Sigmoid colon (tissue), 6 donors: ENCODE measurements at regions not wholly inside any gene's neighbourhood (a gene's known extent, or its start where the extent isn't known, plus 50 kb on each side); places are given as distances from the start of the nearest gene placed in this dataset.

Source experiments
- DNase-seq: peaks from one replicate; pipeline ENCODE4 v3.0.0-alpha.2; 2019
- H3K27ac ChIP-seq, 4 donors: fragments of 200-600 bp; sonication (generic); one replicate each; pipeline ENCODE4 v1.5.1; 2016 to 2019; ENCODE audit warnings: mild to moderate bottlenecking in 1 of 4
- H3K27me3 ChIP-seq, 3 donors: fragments of 200-600 bp; sonication (generic); one replicate each; pipeline ENCODE4 v1.5.1; 2019; ENCODE audit warnings: mild to moderate bottlenecking in 1 of 3
- H3K36me3 ChIP-seq, 4 donors: fragments of 200-600 bp; sonication (generic); one replicate each; pipeline ENCODE4 v1.5.1; 2016 to 2019
- H3K4me1 ChIP-seq, 4 donors: fragments of 200-600 bp; sonication (generic); one replicate each; pipeline ENCODE4 v1.5.1; 2017 to 2019
- H3K4me3 ChIP-seq, 4 donors: fragments of 200-600 bp; sonication (generic); one replicate each; pipeline ENCODE4 v1.5.1; 2017 to 2019; ENCODE audit warnings: mild to moderate bottlenecking in 2 of 4, moderate library complexity in 1 of 4
- H3K9me3 ChIP-seq, 4 donors: fragments of 200-600 bp in 3 of 4; sonication (generic) in 3 of 4; one replicate each; pipeline versions ENCODE4 v1.5.1 to v1.6.1; 2013 to 2019
- CTCF ChIP-seq, 4 experiments: fragments of 450-650 bp in 3 of 4; fragments of 200-600 bp in 1 of 4; IDR thresholded peaks; one replicate each; pipeline ENCODE4 v1.5.1; 2016 to 2019; ENCODE audit warnings: antibody characterized with exemption in 4 of 4, mild to moderate bottlenecking in 3 of 4, moderate library complexity in 2 of 4
- EP300 ChIP-seq, 4 donors: sonication (generic); formaldehyde crosslinking; IDR thresholded peaks; one replicate each; pipeline ENCODE4 v1.6.1; 2017; ENCODE audit warnings: antibody characterized with exemption in 4 of 4
- POLR2A ChIP-seq, 2 donors: fragments of 450-650 bp; IDR thresholded peaks; one replicate each; pipeline ENCODE4 v1.6.1; 2016; ENCODE audit warnings: antibody characterized with exemption in 2 of 2, mild to moderate bottlenecking in 2 of 2, moderate library complexity in 2 of 2
- POLR2AphosphoS5 ChIP-seq, 4 donors: sonication (generic); formaldehyde crosslinking; IDR thresholded peaks; one replicate each; pipeline ENCODE4 v1.6.1; 2017; ENCODE audit warnings: antibody characterized with exemption in 4 of 4
- WGBS, 2 donors: extraction: QIAGEN DNeasy Blood & Tissue Kit; methylation state at CpG; one replicate each; pipeline ENCODE4 v1.1.7; 2013; 5-methylcytosine and 5-hydroxymethylcytosine counted together
- intact Hi-C: fragments of 100-400 bp; cut with DNase I; formaldehyde crosslinking; loops from one replicate; pipeline ENCODE4 v1.15.1; 2023
- donor health status: healthy with polysubstance abuse.
- donor health status: healthy.

DNA sequence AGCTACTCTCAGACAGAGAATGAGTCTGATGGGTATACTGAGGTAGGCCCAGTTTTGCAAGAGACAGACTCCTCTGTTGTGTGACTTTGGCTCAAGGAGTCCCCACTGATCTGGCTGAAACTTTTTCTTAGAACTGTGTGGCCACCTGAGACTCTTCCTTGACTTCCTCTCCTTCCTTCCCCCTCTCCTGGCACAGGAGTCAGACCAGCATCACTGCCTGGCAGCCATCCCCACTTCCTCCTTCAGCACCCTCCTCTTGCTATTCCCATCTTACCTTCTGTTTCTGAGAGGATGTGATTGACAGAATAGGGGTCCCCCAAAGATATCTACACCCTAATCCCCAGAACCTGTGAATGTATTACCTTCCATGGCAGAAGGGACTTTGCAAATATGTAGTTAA, 351.1 kb downstream of the MN1 start:
- Histone ChIP-seq H3K4me3 (no peak overlapping the region), H3K9me3 (peaks cover 0 to 4% (median under 1%) of the 10 kb centered on the region in 4 donors), H3K27ac (no peak overlapping the region), H3K36me3 (no peaks in the 10 kb centered on the region), H3K27me3 (no peaks in the 10 kb centered on the region), H3K4me1 (no peaks in the 10 kb centered on the region)
- DNase-seq = no peak
- no peak for TF ChIP-seq EP300 (IDR thresholded peaks at IDR 0.05)
- TF ChIP-seq POLR2A (IDR thresholded peaks at IDR 0.05) = no peak
- TF ChIP-seq CTCF (IDR thresholded peaks at IDR 0.05) = no peak
- TF ChIP-seq POLR2AphosphoS5 (IDR thresholded peaks at IDR 0.05) = no peak
- intact Hi-C loops = no loop called here

DNA sequence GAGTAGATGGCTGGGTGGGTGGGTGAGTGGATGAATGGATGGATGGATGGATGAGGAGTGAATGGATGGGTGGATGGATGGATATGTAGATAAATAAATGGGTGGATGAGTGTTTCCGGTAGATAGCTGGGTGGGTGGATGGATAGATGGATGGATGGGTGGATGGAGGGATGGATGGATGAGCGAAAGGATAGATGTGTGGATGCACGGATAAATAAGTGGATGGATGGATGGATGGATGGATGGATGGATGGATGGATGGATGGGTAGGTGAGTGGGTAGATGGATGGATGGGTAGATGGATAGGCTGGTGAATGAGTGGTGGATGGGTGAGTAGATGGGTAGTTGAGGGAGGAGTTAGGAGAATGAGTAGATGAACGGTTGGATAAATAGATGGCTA, 349.3 kb downstream of the MN1 start:
- DNase-seq = no peak
- no peak for TF ChIP-seq EP300 (IDR thresholded peaks at IDR 0.05)
- TF ChIP-seq POLR2A (IDR thresholded peaks at IDR 0.05) = no peak
- no peak for TF ChIP-seq POLR2AphosphoS5 (IDR thresholded peaks at IDR 0.05)
- TF ChIP-seq CTCF (IDR thresholded peaks at IDR 0.05) = no peak
- H3K4me3 ChIP-seq = no peak overlapping the region
- no peak overlapping the region for H3K27ac ChIP-seq
- intact Hi-C loops = no loop called here
- H3K36me3 ChIP-seq = no peaks in the 10 kb centered on the region
- 91 to 94% methylated on average over 4 of the region's 4 CpGs for WGBS, 2 donors
- H3K4me1 ChIP-seq = no peaks in the 10 kb centered on the region
- no peaks in the 10 kb centered on the region for H3K27me3 ChIP-seq
- peaks cover 0 to 4% (median under 1%) of the 10 kb centered on the region in 4 donors for H3K9me3 ChIP-seq

- Histone ChIP-seq H3K27me3 (no peaks in the 10 kb centered on the region), H3K9me3 (peaks cover 0 to 4% (median under 1%) of the 10 kb centered on the region in 4 donors), H3K36me3 (no peaks in the 10 kb centered on the region), H3K4me1 (no peaks in the 10 kb centered on the region), H3K27ac (no peak overlapping the region), H3K4me3 (no peak overlapping the region)
- DNase-seq = no peak
- WGBS, 2 donors = 83 to 85% methylated on average over 4 of the region's 4 CpGs
- TF ChIP-seq CTCF (IDR thresholded peaks at IDR 0.05) = no peak
- TF ChIP-seq POLR2AphosphoS5 (IDR thresholded peaks at IDR 0.05) = no peak
- no peak for TF ChIP-seq EP300 (IDR thresholded peaks at IDR 0.05)
- TF ChIP-seq POLR2A (IDR thresholded peaks at IDR 0.05) = no peak
- intact Hi-C loops = no loop called here
Observed at GRCh38 chr22:27452922-27453321, 348.6 kb downstream of the MN1 start.

- Histone ChIP-seq H3K36me3 (no peaks in the 10 kb centered on the region), H3K4me1 (no peaks in the 10 kb centered on the region), H3K9me3 (peaks cover 0 to 4% (median under 1%) of the 10 kb centered on the region in 4 donors), H3K27ac (no peak overlapping the region), H3K27me3 (no peaks in the 10 kb centered on the region), H3K4me3 (no peak overlapping the region)
- WGBS, 2 donors = 80 to 84% methylated on average over 4 of the region's 4 CpGs
- DNase-seq = no peak
- TF ChIP-seq CTCF (IDR thresholded peaks at IDR 0.05) (no peak), POLR2AphosphoS5 (IDR thresholded peaks at IDR 0.05) (no peak), POLR2A (IDR thresholded peaks at IDR 0.05) (no peak), EP300 (IDR thresholded peaks at IDR 0.05) (no peak)
- intact Hi-C loops = no loop called here
Observed at GRCh38 chr22:27453725-27454124, 347.8 kb downstream of the MN1 start.

DNA sequence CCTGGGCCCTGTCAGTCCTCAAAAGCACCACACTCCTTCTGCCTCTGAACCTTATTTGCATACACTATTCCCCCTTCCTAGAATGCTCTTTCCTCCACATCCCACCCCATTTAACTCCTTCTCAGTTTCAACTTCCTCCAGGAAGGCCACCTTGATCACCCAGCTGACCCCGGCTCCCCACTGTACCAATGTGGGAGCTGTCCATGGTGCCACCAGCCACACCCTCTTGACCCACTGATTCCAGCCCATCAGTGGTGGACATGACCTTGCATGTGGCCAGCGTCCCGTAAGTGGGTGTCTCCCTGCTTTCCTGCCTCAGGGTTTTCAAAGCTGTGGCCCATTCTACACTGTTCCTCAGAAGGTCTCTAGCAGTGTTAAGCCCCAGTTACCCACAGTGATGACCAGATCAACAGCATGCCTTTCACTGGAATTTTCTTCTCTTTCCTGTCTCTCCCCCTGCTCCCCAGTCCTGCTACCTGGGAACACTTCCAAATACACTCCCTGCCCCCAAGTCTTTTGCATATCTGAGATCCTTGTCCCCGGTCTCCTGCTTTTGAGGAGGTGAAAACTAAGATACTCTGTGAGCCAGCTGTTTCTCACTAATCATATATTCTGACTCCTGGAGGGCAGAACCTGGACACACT, 346.6 kb downstream of the MN1 start:
- no peak overlapping the region for H3K27ac ChIP-seq
- DNase-seq = no peak
- WGBS, 2 donors = 71 to 84% methylated on average over 4 of the region's 4 CpGs
- no peaks in the 10 kb centered on the region for H3K27me3 ChIP-seq
- no peaks in the 10 kb centered on the region for H3K36me3 ChIP-seq
- no peak for TF ChIP-seq CTCF (IDR thresholded peaks at IDR 0.05)
- TF ChIP-seq EP300 (IDR thresholded peaks at IDR 0.05) = no peak
- TF ChIP-seq POLR2A (IDR thresholded peaks at IDR 0.05) = no peak
- no peak for TF ChIP-seq POLR2AphosphoS5 (IDR thresholded peaks at IDR 0.05)
- intact Hi-C loops = no loop called here
- H3K9me3 ChIP-seq = peaks cover 0 to 4% (median under 1%) of the 10 kb centered on the region in 4 donors
- peaks cover 0 to under 1% (median 0%) of the 10 kb centered on the region in 4 donors for H3K4me1 ChIP-seq
- H3K4me3 ChIP-seq = no peak overlapping the region
